ENCODE measurements at regions not wholly inside any gene's neighbourhood (a gene's known extent, or its start where the extent isn't known, plus 50 kb on each side); places are given as distances from the start of the nearest gene placed in this dataset.
"Not testable (repeated sequence)": the region's sequence is repeated elsewhere in the genome, so short reads cannot be mapped to it uniquely, and the experiment has no call there.

DNA sequence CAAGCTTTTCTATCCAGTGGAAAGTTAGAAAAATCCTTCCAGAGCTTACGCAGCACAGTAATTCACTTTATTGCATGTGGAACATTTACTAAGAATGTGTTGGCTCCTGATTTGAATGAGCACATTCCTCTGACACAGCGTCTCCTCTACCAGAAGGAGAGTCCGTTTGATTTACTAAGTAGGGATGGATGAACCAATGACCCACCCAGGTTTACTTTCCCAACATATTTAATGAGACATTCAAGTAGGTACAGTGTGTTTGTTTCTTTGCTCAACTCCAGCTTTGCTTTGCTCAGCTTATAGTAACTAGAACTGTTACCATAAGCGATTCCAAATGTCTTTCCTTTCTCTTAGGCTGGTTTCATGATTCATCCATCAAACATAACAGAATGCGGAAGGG, 161.7 kb downstream of the SMARCA1 start:
- Histone ChIP-seq H3K4me2 (no peak overlapping the region), H3K4me3 (no peak overlapping the region), H3K36me3 (no peaks in the 10 kb centered on the region), H4K20me1 (no peaks in the 10 kb centered on the region; a peak in 1 of 22 replicates), H3K4me1 (no peaks in the 10 kb centered on the region), H3K27ac (no peak overlapping the region), H3K9ac (no peak overlapping the region), H3K9me3 (replicated peaks in 1 of 11) (peaks cover 0 to 11% (median 3%) of the 10 kb centered on the region in 11 experiments; a peak in 2 of 22 replicates), H3K27me3 (peaks cover 10 to 48% (median 33%) of the 10 kb centered on the region in 11 experiments; a peak in 20 of 22 replicates)
- TF ChIP-seq Cebpa-rat (IDR thresholded peaks at IDR 0.05), result no peak

GRCh38 chrX:129360175-129360574, 163.1 kb downstream of the SMARCA1 start:
- TF ChIP-seq Cebpa-rat (IDR thresholded peaks at IDR 0.05), result no peak
- no peaks in the 10 kb centered on the region for H3K36me3 ChIP-seq
- no peak overlapping the region for H3K4me3 ChIP-seq
- peaks cover 7 to 37% (median 31%) of the 10 kb centered on the region in 11 experiments; a peak in 19 of 22 replicates for H3K27me3 ChIP-seq
- H3K9me3 ChIP-seq (replicated peaks in 1 of 11), result peaks cover 0 to 11% (median 3%) of the 10 kb centered on the region in 11 experiments; a peak in 3 of 22 replicates
- no peak overlapping the region for H3K27ac ChIP-seq
- H4K20me1 ChIP-seq, result no peaks in the 10 kb centered on the region; a peak in 1 of 22 replicates
- no peak overlapping the region for H3K9ac ChIP-seq
- no peak overlapping the region for H3K4me2 ChIP-seq
- H3K4me1 ChIP-seq, result no peaks in the 10 kb centered on the region

DNA sequence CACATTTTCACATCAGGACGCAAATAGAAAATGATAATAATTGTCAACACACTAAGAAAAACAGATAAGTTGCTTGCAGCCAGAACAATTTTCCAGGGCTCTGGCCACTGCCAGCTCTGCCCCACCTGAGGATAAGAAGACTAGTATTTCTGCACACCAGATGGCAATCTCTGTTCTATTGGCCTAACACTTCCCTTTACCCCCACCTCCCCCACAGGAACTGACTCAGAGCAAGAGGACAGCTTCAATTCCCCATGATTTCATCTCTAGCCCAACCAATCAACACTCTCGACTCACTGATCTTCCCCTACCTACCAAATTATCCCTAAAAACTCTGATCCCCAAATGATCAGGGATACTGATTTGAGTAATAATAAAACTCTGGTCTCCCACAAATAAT, 164.0 kb downstream of the SMARCA1 start:
- Histone ChIP-seq H3K27ac (no peak overlapping the region), H3K9me3 (replicated peaks in 1 of 11) (peaks cover 0 to 11% (median 3%) of the 10 kb centered on the region in 11 experiments; a peak in 3 of 22 replicates), H3K4me3 (no peak overlapping the region), H4K20me1 (no peaks in the 10 kb centered on the region; a peak in 1 of 22 replicates), H3K4me1 (no peaks in the 10 kb centered on the region), H3K27me3 (peaks cover 3 to 33% (median 22%) of the 10 kb centered on the region in 11 experiments; a peak in 19 of 22 replicates), H3K9ac (no peak overlapping the region), H3K36me3 (no peaks in the 10 kb centered on the region), H3K4me2 (no peak overlapping the region)
- TF ChIP-seq Cebpa-rat (IDR thresholded peaks at IDR 0.05), result no peak

- not testable (repeated sequence) for H3K27ac ChIP-seq, H3K4me1 ChIP-seq, H3K36me3 ChIP-seq, H4K20me1 ChIP-seq, H3K9ac ChIP-seq, H3K4me2 ChIP-seq, H3K4me3 ChIP-seq
- Histone ChIP-seq H3K9me3 (replicated peaks in 1 of 11) (peaks cover 0 to 11% (median 5%) of the 10 kb centered on the region in 11 experiments; a peak in 3 of 22 replicates), H3K27me3 (peaks cover 0 to 17% (median 10%) of the 10 kb centered on the region in 11 experiments; a peak in 10 of 22 replicates)
These were observed 165.9 kb downstream of the SMARCA1 start for GRCh38 chrX:129357428-129357827.

- no peak overlapping the region for H3K4me3 ChIP-seq
- H3K4me1 ChIP-seq, result no peaks in the 10 kb centered on the region
- H3K9me3 ChIP-seq (replicated peaks in 1 of 11), result peaks cover 14 to 34% (median 23%) of the 10 kb centered on the region in 11 experiments; a peak in 21 of 22 replicates
- no peak overlapping the region for H3K27ac ChIP-seq
- H3K9ac ChIP-seq, result no peak overlapping the region
- H3K4me2 ChIP-seq, result no peak overlapping the region
- H3K36me3 ChIP-seq, result no peaks in the 10 kb centered on the region
- H4K20me1 ChIP-seq, result no peaks in the 10 kb centered on the region
- TF ChIP-seq Cebpa-rat (IDR thresholded peaks at IDR 0.05), result no peak
- peaks cover 8 to 50% (median 40%) of the 10 kb centered on the region in 11 experiments; a peak in 18 of 22 replicates for H3K27me3 ChIP-seq
These were observed 176.0 kb downstream of the SMARCA1 start for GRCh38 chrX:129347291-129347690.

GRCh38 chrX:129346574-129346973, 176.7 kb downstream of the SMARCA1 start:
- no peak overlapping the region for H3K4me2 ChIP-seq
- TF ChIP-seq Cebpa-rat (IDR thresholded peaks at IDR 0.05), result no peak
- H3K36me3 ChIP-seq, result no peaks in the 10 kb centered on the region
- no peak overlapping the region for H3K27ac ChIP-seq
- no peak overlapping the region for H3K9ac ChIP-seq
- no peaks in the 10 kb centered on the region for H3K4me1 ChIP-seq
- H3K9me3 ChIP-seq (replicated peaks in 1 of 11), result peaks cover 14 to 28% (median 21%) of the 10 kb centered on the region in 11 experiments; a peak in 21 of 22 replicates
- no peaks in the 10 kb centered on the region for H4K20me1 ChIP-seq
- peaks cover 8 to 50% (median 40%) of the 10 kb centered on the region in 11 experiments; a peak in 18 of 22 replicates for H3K27me3 ChIP-seq
- no peak overlapping the region for H3K4me3 ChIP-seq

- not testable (repeated sequence) for H3K4me2 ChIP-seq, H3K9ac ChIP-seq
These were observed 186.0 kb downstream of the SMARCA1 start for GRCh38 chrX:129337264-129337663.

DNA sequence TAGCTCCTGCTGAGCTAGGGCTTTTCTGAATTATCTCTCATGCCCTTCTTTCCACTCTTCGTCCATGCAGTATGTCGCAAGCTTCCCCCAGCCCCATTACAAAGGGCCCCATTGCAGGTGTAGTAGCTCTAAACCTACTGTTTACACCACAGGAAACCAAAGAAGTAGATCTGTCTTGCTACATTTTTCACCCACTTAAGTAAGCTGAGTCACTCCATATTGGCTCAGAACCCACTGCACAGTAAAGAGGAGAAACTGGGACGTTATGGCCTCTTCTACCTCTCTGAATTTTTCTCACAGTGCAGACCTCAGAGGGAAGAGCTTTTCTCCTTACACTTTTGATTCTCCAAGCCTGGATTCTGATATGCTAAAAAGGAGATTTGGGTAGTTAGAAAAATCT, 200.2 kb downstream of the SMARCA1 start:
- Histone ChIP-seq H3K4me1 (peaks cover 0 to 9% (median 0%) of the 10 kb centered on the region in 10 experiments; a peak in 2 of 20 replicates), H3K27me3 (peaks cover 67 to 97% (median 92%) of the 10 kb centered on the region in 11 experiments), H3K9me3 (replicated peaks in 1 of 11) (no peaks in the 10 kb centered on the region), H4K20me1 (no peaks in the 10 kb centered on the region), H3K36me3 (no peaks in the 10 kb centered on the region), H3K4me3 (no peak overlapping the region), H3K27ac (no peak overlapping the region), H3K4me2 (no peak overlapping the region), H3K9ac (no peak overlapping the region)
- no peak for TF ChIP-seq Cebpa-rat (IDR thresholded peaks at IDR 0.05)

More at GRCh38 chrX:129337264-129337663, 186.0 kb downstream of the SMARCA1 start:
- not testable (repeated sequence) for H3K4me3 ChIP-seq, H3K36me3 ChIP-seq, H3K27ac ChIP-seq, H4K20me1 ChIP-seq, H3K4me1 ChIP-seq
- peaks cover 0 to 16% (median 3%) of the 10 kb centered on the region in 11 experiments; a peak in 7 of 22 replicates for H3K27me3 ChIP-seq
- H3K9me3 ChIP-seq (replicated peaks in 1 of 11), result peaks cover 30 to 37% (median 32%) of the 10 kb centered on the region in 11 experiments

DNA sequence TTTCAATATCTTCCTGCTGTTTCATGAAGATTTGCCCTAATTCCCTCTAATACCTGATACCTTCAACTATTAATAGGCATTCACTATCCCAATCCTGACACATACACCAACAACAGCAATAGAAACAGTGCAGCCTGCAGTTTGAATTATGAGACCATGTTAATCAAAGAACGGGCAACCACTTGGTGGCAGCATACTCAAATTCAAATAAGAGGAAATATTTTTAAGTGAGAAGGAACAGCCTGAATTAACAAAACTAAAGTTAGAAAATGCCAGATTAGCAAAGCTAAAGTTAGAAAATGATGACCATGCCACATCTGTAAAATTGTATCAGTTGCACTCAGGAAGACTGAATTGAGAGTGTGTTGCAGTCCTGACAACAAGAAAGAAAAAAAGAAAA, 204.9 kb downstream of the SMARCA1 start:
- peak overlapping the region in 2 of 11 experiments; percentile 29 to 38; a peak in 2 of 22 replicates for H3K4me2 ChIP-seq
- no peaks in the 10 kb centered on the region for H3K36me3 ChIP-seq
- no peak overlapping the region for H3K4me3 ChIP-seq
- no peak for TF ChIP-seq Cebpa-rat (IDR thresholded peaks at IDR 0.05)
- no peak overlapping the region for H3K9ac ChIP-seq
- H3K27ac ChIP-seq, result no peak overlapping the region
- H3K27me3 ChIP-seq, result peaks cover 71 to 100% (median 97%) of the 10 kb centered on the region in 11 experiments
- no peaks in the 10 kb centered on the region for H3K9me3 ChIP-seq (replicated peaks in 1 of 11)
- H4K20me1 ChIP-seq, result no peaks in the 10 kb centered on the region
- peaks cover 0 to 9% (median 0%) of the 10 kb centered on the region in 10 experiments; a peak in 2 of 20 replicates for H3K4me1 ChIP-seq

- Histone ChIP-seq H3K27ac (no peak overlapping the region), H3K4me1 (peaks cover 0 to 9% (median 0%) of the 10 kb centered on the region in 10 experiments; a peak in 2 of 20 replicates), H3K4me2 (no peak overlapping the region), H3K9ac (no peak overlapping the region), H3K4me3 (no peak overlapping the region), H4K20me1 (no peaks in the 10 kb centered on the region), H3K9me3 (replicated peaks in 1 of 11) (no peaks in the 10 kb centered on the region; a peak in 1 of 22 replicates), H3K27me3 (peaks cover 70 to 96% (median 93%) of the 10 kb centered on the region in 11 experiments), H3K36me3 (no peaks in the 10 kb centered on the region)
- TF ChIP-seq Cebpa-rat (IDR thresholded peaks at IDR 0.05), result no peak
These were observed 206.8 kb downstream of the SMARCA1 start for GRCh38 chrX:129316461-129316860.

Data from BLaER1 treated with 17β-estradiol and CSF1 and Interleukin-3, amounts not matched to agents 10 nM and 100 nM (cell line).